DOHH2 (cell line): ENCODE measurements at regions not wholly inside any gene's neighbourhood (a gene's known extent, or its start where the extent isn't known, plus 50 kb on each side); places are given as distances from the start of the nearest gene placed in this dataset.

Source experiments
- H3F3A ChIP-seq: fragments of 200-600 bp; sonication (generic), shearing (Covaris generic); 2 replicates; pipeline ENCODE4 v1.6.0; 2016; ENCODE audit warnings: antibody characterized with exemption, mild to moderate bottlenecking; ENCODE audit not compliant: control insufficient read depth, insufficient read depth
- H3K27ac ChIP-seq: fragments of 200-600 bp; sonication (generic); 2 replicates; pipeline ENCODE4 v1.5.1; 2014; ENCODE audit warnings: low read depth, mild to moderate bottlenecking, low read length, moderate library complexity
- H3K27me3 ChIP-seq: fragments of 200-600 bp; sonication (generic); 2 replicates; pipeline ENCODE4 v1.6.1; 2014; ENCODE audit warnings: mild to moderate bottlenecking, low read length, mixed read lengths; ENCODE audit not compliant: control insufficient read depth
- H3K36me3 ChIP-seq: fragments of 200-600 bp; sonication (generic); 2 replicates; pipeline ENCODE4 v1.6.1; 2014; ENCODE audit warnings: mild to moderate bottlenecking, low read length, moderate library complexity, mixed read lengths; ENCODE audit not compliant: control insufficient read depth
- H3K4me1 ChIP-seq: fragments of 200-600 bp; sonication (generic); 2 replicates; pipeline ENCODE4 v1.6.1; 2014; ENCODE audit warnings: mild to moderate bottlenecking, low read length, mixed read lengths; ENCODE audit not compliant: control insufficient read depth
- H3K4me2 ChIP-seq: fragments of 200-600 bp; sonication (generic); 2 replicates; pipeline ENCODE4 v1.6.0; 2014; ENCODE audit warnings: mild to moderate bottlenecking, low read length, moderate library complexity
- H3K4me3 ChIP-seq: fragments of 200-600 bp; sonication (generic); 2 replicates; pipeline ENCODE4 v1.5.1; 2014; ENCODE audit warnings: mild to moderate bottlenecking, low read length, mixed read lengths
- H3K79me2 ChIP-seq: fragments of 200-600 bp; sonication (generic); 2 replicates; pipeline ENCODE4 v1.6.1; 2014; ENCODE audit warnings: mild to moderate bottlenecking, low read length, mixed read lengths; ENCODE audit not compliant: control insufficient read depth
- H3K9me2 ChIP-seq: fragments of 200-600 bp; sonication (generic); replicated peaks from 2 replicates; pipeline ENCODE4 v1.6.1; 2014; ENCODE audit warnings: mild to moderate bottlenecking, low read length, mixed read lengths; ENCODE audit not compliant: control insufficient read depth
- H3K9me3 ChIP-seq: fragments of 200-600 bp; sonication (generic); 2 replicates; pipeline ENCODE4 v1.6.1; 2014; ENCODE audit warnings: antibody characterized with exemption, low read length, mixed read lengths; ENCODE audit not compliant: control insufficient read depth, insufficient read depth
- H4K20me1 ChIP-seq: fragments of 200-600 bp; sonication (generic); 2 replicates; pipeline ENCODE4 v1.6.0; 2014; ENCODE audit warnings: low read depth, mild to moderate bottlenecking, antibody characterized with exemption, low read length, moderate library complexity; ENCODE audit not compliant: control insufficient read depth, insufficient read depth
- EZH2phosphoT487 ChIP-seq: fragments of 200-600 bp; sonication (generic); IDR thresholded peaks from 2 replicates; pipeline ENCODE4 v1.6.1; 2017; ENCODE audit warnings: borderline replicate concordance, mild to moderate bottlenecking, antibody characterized with exemption, low read length, moderate library complexity, mixed read lengths
- TF ChIP-seq, protein P1 (sequence below): fragments of 200-600 bp; sonication (generic); IDR thresholded peaks from one replicate; pipeline ENCODE4 v1.5.1; 2014; ENCODE audit warnings: antibody characterized with exemption, mild to moderate bottlenecking, low read depth, low read length; ENCODE audit not compliant: poor library complexity, severe bottlenecking

DNA sequence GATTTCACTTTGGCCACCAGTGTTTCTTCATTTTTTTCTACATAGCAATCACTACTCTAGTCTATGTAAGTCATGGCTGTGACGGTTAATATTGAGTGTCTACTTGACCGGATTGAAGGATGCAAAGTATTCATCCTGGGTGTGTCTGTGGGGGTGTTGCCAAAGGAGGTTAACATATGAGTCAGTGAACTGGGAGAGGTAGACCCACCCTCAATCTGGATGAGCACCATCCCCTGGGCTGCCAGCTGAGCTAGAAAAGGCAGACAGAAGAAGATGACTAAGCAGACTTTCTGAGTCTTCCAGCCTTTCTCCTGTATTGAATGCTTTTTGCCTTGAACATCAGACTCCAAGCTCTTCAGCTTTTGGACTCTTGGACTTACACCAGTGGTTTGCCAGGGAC lies 265.0 kb upstream of the SLC8A1 start:
- Histone ChIP-seq H3K27me3 (no peaks in the 10 kb centered on the region), H3K9me3 (no peaks in the 10 kb centered on the region), H3K36me3 (no peaks in the 10 kb centered on the region), H4K20me1 (no peaks in the 10 kb centered on the region), H3K79me2 (no peaks in the 10 kb centered on the region), H3K4me2 (no peak overlapping the region), H3K9me2 (no peaks in the 10 kb centered on the region), H3K27ac (no peak overlapping the region), H3K4me3 (no peak overlapping the region), H3F3A (no peaks in the 10 kb centered on the region), H3K4me1 (no peaks in the 10 kb centered on the region)
- TF ChIP-seq, protein P1, sequence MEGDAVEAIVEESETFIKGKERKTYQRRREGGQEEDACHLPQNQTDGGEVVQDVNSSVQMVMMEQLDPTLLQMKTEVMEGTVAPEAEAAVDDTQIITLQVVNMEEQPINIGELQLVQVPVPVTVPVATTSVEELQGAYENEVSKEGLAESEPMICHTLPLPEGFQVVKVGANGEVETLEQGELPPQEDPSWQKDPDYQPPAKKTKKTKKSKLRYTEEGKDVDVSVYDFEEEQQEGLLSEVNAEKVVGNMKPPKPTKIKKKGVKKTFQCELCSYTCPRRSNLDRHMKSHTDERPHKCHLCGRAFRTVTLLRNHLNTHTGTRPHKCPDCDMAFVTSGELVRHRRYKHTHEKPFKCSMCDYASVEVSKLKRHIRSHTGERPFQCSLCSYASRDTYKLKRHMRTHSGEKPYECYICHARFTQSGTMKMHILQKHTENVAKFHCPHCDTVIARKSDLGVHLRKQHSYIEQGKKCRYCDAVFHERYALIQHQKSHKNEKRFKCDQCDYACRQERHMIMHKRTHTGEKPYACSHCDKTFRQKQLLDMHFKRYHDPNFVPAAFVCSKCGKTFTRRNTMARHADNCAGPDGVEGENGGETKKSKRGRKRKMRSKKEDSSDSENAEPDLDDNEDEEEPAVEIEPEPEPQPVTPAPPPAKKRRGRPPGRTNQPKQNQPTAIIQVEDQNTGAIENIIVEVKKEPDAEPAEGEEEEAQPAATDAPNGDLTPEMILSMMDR: no peak
- TF ChIP-seq EZH2phosphoT487: no peak

DNA sequence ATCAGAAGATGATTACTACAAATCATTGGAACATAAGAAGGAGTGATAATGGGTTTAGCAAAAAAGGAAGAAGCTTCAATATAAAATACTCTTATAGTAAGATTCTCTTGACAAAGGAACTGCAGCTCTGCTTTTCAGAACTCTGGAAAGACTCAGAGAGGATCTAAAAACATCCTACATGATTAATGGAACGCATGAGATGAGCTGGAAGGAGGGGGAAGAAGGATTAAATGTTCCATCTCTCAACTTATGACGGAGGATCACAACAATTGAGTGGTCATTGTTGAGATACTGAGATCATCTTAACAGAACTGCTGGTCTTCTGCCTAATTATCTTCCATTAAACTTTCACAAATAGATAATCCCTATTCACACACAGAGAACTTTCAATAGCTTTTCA lies 267.5 kb upstream of the SLC8A1 start:
- Histone ChIP-seq H3K36me3 (no peaks in the 10 kb centered on the region), H3K4me3 (no peak overlapping the region), H4K20me1 (no peaks in the 10 kb centered on the region), H3K79me2 (no peaks in the 10 kb centered on the region), H3K4me2 (no peak overlapping the region), H3F3A (no peaks in the 10 kb centered on the region), H3K9me3 (no peaks in the 10 kb centered on the region), H3K27ac (no peak overlapping the region), H3K4me1 (no peaks in the 10 kb centered on the region), H3K9me2 (no peaks in the 10 kb centered on the region), H3K27me3 (no peaks in the 10 kb centered on the region)
- TF ChIP-seq EZH2phosphoT487: no peak
- TF ChIP-seq, protein P1: no peak

DNA sequence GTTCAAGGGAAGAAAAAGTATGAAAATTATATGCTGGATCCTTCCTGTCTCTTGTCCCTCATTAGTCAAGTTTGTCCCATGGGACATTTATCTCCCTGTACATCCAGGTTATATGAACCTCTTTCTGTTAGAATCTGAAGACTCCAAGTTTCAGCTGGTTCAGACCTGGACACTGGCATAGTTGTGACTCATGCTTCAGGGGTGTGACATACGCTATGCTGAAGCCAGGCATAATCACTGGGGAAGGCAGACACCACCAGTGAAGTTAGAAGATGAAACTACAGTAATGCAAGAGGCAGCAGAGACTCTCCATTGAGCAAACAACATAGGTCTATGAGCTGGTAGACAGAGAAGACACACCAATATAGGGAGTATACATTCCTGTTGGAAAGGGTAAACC lies 269.7 kb upstream of the SLC8A1 start:
- Histone ChIP-seq H3K4me2 (no peak overlapping the region), H4K20me1 (no peaks in the 10 kb centered on the region)

More for the DNA sequence above, 269.7 kb upstream of the SLC8A1 start:
- no peaks in the 10 kb centered on the region for H3K27me3 ChIP-seq
- H3K9me3 ChIP-seq: no peaks in the 10 kb centered on the region
- no peak overlapping the region for H3K4me3 ChIP-seq
- no peaks in the 10 kb centered on the region for H3K36me3 ChIP-seq
- H3K27ac ChIP-seq: no peak overlapping the region
- TF ChIP-seq EZH2phosphoT487: no peak
- TF ChIP-seq, protein P1: no peak
- H3K9me2 ChIP-seq: no peaks in the 10 kb centered on the region
- H3F3A ChIP-seq: no peaks in the 10 kb centered on the region
- no peaks in the 10 kb centered on the region for H3K79me2 ChIP-seq
- H3K4me1 ChIP-seq: no peaks in the 10 kb centered on the region
